ENCODE measurements at regions not wholly inside any gene's neighbourhood (a gene's known extent, or its start where the extent isn't known, plus 50 kb on each side); places are given as distances from the start of the nearest gene placed in this dataset.
"Not testable (repeated sequence)": the region's sequence is repeated elsewhere in the genome, so short reads cannot be mapped to it uniquely, and the experiment has no call there.

DNA sequence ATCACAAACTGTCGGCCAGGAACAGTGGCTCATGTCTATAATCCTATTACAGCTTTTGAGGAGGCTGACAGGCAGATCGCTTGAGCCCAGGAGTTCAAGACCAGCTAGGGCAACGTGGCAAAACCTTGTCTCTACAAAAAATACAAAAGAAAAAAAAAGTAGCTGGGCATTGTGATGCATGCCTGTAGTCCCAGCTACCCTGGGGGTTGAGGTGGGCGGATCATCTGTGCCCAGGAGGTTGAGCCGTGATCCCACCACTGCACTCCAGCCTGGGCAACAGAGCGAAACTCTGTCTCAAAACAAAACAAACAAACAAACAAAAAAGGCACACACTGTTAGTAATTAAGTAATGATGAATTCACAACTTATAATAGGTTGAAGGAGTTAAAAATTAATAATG lies 441.5 kb upstream of the PCDH15 start:
- no peak for DNase-seq (ENCODE audit: low spot score)

DNA sequence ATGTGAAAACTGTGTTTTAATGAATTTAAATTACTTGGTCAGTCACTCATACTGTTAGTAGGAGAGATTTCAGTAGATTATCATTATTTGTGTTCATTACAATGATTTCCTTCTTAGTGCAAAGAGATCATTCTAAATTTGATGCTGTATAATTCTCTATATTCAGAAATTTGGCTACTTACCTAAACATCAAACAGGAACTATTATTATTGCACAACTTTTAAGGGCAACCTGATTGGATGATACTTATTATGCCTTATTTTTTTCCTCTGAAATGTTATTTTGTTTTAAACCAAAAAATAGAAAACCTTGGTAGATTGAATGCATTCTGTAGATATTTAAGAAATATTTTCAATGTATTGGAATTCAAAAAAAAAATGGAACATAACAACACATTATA lies 436.4 kb upstream of the PCDH15 start:
- no peak for DNase-seq (ENCODE audit: low spot score)

DNA sequence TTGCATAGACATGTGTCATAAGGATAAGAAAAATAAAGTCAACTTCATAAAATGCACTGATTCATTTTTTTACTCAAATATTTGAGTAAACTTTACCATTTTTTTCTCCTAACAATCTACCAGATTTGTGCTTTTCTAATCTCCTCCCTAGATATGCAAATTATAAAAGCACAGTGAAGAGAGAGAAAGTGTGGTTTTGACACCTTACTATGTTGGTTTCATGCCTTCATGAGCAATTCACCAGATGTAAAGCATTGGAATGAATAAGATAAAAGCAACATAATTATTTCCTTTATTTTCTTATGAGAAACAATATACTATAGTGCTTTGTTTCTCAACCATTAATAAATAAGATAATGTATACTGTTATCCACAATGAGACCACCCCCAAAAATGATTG lies 432.5 kb upstream of the PCDH15 start:
- no peak for DNase-seq (ENCODE audit: low spot score)

DNA sequence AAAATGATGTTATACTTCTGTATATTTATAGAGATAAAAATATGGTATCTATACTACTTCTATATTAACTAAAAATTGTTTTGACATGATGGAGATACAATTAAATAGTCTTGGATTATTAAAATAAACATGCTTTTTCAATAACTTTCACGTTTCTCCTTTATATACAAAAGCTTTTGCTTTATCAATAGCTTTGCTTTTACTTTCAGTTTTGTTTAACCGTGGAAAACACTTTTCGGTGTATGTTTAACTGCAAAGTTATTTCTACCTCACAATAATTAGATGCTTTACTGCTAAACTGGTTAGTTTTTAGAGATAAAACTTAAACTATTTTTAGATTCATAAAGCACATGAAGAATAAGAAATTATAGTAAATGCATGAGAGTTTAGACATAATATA lies 432.1 kb upstream of the PCDH15 start:
- no peak for DNase-seq (ENCODE audit: low spot score)

DNA sequence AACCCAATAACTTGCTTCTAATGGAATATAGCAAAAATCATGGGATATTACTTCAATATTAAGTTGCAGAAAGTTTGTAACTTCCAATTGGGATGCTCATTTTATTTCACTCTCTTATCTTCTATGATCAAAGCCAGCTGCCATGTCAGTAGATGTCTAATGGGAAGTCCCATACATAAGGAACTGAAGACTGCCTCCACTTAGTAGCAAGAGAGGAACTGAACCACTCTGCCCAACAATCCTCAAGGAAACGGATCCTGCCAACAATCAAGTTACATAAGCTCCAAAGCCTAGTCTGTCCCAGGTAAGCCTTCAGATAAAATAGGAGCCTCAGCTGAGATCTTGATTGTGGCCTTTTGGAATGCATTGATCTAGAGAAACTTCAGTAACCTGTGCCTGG lies 431.5 kb upstream of the PCDH15 start:
- no peak for DNase-seq (ENCODE audit: low spot score)

DNA sequence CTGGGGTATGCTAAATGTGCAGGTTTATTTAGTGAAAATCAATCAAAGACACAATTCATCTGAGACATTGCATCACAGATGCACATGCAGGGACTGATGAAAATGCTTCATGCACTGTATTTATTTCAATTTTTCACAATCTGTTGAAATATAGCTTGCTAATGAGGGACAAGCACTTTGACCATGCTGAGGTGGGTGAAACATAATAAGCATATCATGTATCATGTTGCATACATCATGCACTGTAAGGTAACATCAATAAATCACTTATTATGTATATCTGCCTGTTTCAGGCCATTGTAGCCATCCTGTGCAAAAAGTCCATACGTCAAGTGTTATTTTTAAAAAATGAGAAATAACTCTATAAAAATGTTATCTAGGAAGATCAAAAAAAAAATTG lies 426.9 kb upstream of the PCDH15 start:
- DNase-seq (ENCODE audit: low spot score), result no peak

DNA sequence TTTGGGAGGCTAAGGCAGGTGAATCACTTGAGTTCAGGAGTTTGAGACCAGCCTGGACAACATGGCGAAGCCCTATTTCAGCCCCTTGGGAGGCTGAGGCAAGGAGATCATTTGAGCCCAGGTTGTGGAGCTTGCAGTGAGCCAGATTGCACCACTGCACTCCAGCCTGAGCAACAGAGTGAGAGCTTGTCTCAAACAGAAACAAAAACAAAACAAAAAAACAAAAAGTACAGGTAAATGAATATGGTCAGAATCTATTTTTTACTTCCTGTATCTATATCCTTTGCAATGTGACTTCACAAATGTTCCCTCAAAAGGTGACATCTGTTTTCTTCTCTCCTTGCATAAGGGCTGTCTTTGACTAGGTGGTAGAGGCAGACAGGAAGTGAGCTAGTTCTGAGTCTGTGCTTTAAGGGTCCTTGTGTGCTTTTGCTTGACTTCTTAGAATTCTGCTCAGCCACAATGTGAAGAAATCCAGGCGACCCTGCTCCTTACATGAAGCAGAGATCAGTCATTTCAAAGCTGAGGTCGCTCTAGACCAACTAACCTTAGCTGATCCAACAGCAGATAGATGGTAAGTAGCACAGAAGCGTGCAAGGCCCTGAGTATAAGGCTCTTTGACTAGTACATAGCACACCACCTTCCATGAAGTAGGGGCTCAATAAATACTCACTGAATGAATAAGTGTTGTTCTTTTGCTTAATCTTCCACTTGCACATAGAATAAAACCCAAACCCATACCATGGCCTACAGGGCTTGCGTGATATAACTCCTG lies 423.2 kb upstream of the PCDH15 start:
- no peak for DNase-seq (ENCODE audit: low spot score)

DNA sequence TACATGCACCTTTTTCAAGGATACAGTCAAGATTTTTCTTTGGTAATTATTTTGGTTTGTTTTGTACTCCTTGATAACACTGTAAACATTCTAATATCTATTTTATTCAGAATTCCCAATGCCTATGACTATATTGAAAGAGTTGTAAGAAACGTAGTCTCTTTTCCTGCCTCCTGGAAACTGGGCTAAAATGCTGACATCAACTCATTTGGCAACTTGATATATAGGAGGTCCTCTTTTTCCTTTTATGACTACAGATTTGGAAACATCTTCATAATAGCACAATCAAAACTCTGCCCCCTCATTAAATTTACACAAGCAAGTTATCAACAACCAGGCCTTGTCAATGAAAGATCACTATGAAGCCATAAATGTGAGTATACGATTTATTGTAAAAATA lies 422.3 kb upstream of the PCDH15 start:
- DNase-seq (ENCODE audit: low spot score), result no peak

DNA sequence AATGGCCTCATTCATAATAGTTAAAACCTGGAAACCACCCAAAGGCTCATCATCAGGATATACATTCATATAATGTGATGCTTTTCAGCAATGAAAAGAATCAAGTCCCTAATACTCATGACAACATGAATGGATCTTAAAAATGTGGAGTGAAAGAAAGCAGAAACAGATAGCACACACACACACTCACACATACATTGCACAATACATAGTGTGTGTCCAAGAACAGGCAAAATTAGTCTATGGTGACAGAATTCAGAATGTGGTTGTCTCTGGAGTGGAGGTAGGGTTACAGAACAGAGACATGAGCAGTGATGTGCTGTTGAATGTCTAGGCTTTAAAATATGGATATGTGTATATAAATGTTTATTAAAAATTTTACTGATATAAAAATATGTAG lies 419.9 kb upstream of the PCDH15 start:
- no peak for DNase-seq (ENCODE audit: low spot score)

DNA sequence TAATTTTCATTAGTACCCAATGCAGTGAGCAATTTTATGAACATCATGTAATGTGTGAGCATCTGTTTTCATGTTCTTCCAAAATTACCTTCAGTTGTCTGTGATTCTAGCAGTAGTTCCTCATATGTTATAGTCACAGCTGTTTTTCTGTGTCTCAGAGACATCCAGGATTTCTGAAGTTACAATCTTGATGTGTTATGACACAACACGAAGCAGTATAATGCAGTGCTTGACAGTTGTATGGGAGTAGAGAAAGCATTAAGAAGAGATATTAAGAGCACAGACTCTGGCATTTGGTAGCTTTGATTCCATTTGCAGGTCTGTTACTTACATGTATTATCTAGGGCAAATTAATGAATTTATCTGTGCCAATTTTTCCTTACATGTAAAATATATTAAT lies 414.7 kb upstream of the PCDH15 start:
- no peak for DNase-seq (ENCODE audit: low spot score)

DNA sequence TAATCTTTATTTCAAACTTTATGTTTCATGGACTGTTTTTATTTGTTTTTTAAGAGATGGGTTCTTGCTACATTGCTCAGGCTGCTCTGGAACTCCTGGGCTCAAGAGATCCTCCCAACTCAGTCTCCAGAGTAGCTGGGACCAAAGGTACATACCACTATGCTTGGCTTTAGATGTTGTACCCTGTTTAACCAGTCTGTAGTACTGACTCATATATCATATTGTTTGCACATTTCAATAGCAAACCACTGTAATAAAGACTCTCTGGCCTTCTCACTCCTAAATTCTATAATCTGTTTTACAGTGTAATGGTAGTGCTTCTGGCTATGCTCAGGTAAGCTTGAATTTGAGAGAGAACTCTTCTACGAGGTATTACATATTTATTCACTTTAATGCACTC lies 413.6 kb upstream of the PCDH15 start:
- no peak for DNase-seq (ENCODE audit: low spot score)

DNA sequence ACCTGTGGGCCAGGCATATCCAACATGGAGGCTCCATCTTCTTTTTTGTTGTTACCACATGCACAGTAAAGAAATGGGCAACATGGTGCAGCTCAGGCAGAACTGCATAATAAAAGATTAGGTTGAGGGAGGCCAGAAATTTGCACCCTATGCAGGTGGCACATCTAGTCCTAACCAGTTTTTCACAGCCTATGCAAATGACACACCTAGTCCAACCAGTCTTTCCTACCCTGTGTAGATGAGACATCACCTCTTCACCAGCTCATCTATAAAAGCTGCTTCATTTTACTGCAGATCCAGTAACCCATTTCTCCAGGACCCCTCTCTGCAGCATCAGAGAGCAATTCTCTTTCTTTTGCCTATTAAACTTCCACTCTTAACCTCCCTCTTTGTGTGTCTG lies 411.0 kb upstream of the PCDH15 start:
- no peak for DNase-seq (ENCODE audit: low spot score)

DNA sequence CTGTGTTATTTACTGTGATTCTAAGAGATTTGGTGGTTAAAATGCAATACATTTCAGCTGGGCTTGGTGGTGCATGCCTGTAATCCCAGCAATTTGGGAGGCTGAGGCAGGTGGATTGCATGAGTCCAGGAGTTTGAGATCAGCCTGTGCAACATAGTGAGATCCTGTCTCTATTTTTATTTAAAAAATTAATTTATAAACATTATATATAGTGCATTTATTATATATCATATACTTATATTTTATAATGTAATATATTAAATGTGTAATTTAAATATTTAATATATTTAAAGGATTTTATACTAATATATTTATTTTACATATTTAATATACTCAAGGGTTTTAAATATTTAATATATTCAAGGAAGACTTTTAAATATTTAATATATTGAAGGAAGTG lies 402.8 kb upstream of the PCDH15 start:
- no peak for DNase-seq (ENCODE audit: low spot score)

DNA sequence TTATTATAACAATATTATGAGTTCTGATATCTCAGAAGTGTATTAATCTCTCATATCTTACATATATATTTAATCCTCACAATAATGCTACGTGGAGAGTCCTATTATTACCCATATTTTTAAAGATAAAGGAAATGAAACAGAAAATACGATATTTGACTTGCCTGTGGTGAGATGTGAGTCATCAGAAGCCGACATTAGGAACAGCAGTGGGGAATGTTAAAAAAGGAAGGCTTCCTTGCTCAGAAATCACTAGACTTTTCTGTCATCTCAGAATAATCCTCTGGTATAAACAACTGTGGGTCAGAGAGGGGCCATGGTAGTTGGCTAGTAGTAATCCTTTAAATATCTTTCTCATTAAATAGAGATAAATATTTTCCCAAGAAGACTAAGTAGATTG lies 402.3 kb upstream of the PCDH15 start:
- no peak for DNase-seq (ENCODE audit: low spot score)

DNA sequence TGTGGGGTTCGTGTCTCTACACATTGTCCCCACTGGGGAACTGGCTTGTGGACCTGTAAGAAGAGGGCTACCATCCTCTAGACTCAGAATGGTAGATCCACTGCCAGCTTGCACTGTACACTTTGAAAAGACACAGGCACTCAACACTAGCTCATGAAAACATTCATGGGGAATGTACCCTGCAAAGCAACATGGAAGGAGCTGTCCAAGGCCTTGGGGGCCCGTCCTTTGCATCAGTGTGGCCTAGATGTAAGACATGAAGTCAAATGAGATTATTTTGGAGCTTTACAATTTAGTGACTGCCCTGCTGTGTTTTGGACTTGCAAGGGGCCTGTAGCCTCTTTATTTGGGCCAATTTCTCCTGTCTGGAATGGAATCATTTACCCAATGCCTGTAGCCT lies 399.0 kb upstream of the PCDH15 start:
- DNase-seq (ENCODE audit: low spot score), result no peak

DNA sequence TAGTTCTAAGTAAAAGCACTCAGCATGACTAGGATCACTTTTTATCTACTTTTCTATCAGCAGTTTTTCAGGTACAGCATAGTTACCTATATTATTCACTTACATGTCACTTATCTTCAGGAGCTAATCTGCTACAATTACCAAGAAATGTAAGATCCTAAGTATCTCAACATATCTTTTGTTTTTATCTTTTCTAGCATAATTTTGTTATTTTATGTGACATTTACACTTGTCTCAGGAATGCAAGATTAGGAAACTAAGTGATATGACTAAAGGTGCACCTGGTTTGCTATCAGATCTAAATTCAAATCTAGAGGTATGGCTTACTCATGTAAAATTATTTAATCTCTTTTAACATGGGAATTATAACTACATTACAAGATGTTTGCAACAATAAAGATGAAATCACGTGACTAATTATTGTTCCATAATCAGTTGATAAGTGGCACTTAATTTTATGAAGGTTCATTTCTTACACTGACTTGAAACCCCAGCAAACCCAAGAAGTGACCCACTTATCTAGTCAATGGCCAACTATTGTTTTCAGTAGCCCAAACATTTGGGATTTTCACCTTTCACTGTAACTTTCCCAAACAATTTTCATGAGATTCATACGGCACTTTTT lies 390.3 kb upstream of the PCDH15 start:
- DNase-seq (ENCODE audit: low spot score), result no peak

DNA sequence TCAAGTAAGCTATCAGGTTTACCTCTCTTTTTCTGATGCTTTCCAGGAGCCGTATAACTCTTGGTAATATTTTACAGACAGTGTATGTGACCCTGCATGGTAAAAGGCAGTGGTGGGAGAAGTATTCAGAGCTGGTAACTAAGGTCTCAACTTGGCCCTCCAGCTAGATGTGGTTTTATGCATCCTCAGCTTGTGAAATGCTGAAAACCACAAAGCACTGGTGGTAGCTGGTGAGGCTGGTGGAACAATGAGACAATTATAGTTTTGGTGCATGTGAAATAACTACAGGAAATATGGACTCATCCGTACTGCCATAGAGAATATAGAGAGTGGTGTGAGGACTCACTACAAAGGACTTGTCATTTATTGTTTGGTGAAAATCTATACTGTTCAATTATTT lies 383.0 kb upstream of the PCDH15 start:
- no peak for DNase-seq (ENCODE audit: low spot score)

DNA sequence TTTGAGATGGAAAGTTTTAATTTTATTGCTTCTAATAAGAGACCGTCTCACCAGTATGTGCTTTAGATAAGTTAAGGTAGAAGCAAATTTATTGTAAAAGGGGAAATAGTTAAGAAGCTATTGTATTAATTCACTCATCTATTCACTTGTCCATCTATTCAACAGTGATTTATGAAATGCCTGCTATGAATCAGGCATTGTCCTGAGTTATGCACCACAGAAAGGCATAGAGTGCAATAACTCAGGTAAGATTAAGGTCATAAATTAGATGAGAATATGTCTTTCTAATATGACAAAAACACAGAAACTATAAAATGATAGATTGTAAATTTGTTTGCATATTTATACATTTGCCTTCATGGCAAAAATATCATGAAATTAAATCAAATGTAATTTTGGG lies 379.3 kb upstream of the PCDH15 start:
- DNase-seq (ENCODE audit: low spot score), result no peak

DNA sequence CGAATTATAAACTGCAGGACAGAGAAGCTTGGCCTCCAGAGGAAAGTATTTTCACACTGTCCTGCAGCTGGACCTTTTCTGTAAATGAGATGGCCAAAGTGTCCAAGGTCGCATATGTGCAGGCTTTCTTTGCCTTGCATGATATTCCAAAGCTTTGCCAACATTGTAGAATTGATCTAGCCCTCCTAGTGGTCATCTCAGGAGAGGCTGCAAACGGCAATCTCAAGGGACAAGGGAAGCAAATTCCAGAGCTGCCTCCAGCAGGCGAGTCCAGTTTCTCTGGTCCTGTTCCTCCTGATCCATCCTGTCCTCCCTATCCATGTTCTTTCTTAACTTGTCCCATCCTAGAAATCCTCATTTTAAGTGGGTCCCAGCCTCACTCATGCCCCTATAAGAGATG lies 373.4 kb upstream of the PCDH15 start:
- no peak for DNase-seq (ENCODE audit: low spot score)

DNA sequence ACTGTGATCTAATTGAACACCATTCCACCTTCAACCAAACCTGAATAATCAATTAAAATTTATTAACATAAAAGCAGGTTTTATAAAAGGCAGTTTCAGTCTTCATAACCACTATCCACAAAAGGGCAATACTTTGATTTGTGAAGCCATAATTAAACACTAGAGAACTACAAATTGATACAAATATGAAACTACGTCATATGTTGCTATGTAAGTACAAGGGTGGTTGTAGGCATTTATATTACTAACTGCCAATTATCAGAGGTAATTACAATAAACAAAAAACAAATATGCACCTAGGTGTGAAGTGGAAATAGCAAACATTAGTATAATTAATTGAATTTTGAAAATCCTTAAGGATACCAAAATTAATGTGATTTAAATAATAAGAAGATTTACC lies 368.5 kb upstream of the PCDH15 start:
- DNase-seq (ENCODE audit: low spot score), result no peak

DNA sequence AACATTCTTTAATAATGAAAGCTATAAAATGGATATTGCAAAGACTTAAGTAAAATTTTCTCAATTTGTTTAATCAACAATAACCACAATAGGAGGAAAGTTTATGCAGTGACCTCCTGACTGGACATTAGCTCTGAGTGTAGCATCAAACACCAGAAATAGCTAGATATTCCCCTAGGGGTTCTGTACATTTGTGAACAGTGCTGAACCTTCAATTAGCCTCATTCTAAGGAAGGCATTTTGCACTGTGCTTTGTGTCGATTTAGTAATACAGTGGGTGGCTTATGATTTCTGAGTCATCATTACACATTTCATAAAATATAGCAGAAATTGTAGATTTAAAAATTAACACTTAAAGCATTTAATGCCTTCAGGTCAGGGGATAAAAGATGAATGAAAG lies 367.3 kb upstream of the PCDH15 start:
- peak; percentile 21 for DNase-seq (ENCODE audit: low spot score)

DNA sequence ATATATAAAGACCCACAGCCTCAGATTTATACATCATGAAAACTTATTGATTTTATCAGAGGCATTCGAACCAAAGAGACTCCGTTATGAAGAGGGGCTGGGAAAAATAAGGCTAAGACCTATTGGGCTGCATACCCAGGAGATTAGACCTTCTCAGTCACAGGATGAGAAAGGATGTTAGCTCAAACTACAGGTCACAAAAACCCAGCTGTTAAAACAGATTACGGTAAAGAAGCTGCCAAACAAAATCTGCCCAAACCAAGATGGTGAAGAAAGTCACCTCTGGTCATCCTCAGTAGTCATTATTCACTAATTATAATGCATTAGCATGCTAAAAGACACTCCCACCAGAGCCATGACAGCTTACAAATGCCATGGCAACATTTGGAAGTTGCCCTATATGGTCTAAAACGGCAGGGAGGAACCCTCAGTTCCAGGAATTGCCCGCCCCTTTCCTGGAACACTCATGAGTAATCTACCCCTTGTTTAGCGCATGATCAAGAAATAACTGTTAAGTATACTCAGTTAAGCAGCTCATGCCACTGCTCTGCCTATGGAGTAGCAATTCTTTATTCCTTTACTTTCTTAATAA lies 362.5 kb upstream of the PCDH15 start:
- no peak for DNase-seq (ENCODE audit: low spot score)

DNA sequence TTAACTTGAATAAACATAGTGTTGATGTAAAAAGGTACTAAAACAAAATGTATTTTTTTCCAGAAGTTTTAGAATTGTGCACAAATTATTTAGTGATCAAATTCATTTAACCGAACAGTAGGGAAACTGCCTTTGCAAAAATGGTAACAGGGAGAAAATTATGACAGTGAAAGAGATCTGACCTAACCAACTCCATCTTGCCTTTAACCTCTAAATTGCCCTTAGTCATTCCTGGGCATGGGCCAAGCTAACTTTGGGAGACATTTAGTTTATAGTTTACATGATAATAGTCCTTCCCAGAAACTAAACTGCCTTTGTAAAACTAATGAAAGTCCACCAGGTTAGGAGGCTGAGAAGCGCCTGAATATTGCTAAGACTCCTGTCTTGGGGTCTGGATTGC lies 361.3 kb upstream of the PCDH15 start:
- not testable (repeated sequence) for DNase-seq (ENCODE audit: low spot score)

All from putamen (tissue), 1 donor.